ENCODE measurements at regions not wholly inside any gene's neighbourhood (a gene's known extent, or its start where the extent isn't known, plus 50 kb on each side); places are given as distances from the start of the nearest gene placed in this dataset.

- no TSS peak for BruUV-seq (replicated peaks)
- dilution Hi-C loops (cut with MboI; ENCODE audit: extremely low pct_ligation_motif_present, low sequenced_read_pairs) (no loop called here), intact Hi-C loops (cut with micrococcal nuclease) (loop anchor here (10.0 kb wide), 1 partner anchor 1038 kb away; no protein-coding TSS in a partner anchor)
- no peaks in the 10 kb centered on the region for H3K9me3 ChIP-seq (replicated peaks; ENCODE audit: control insufficient read depth, insufficient read depth, low read length)
- ChIA-PET CTCF (interaction anchor here (2.9 to 10.8 kb wide), 2 partner anchors 572 to 636 kb away, joined by 66 to 331 read pairs; no protein-coding TSS in a partner anchor), POLR2A (no interaction called here)
- H3K36me3 ChIP-seq (ENCODE audit: control insufficient read depth in 2 of 2, extremely low read depth in 1 of 2, insufficient read depth in 2 of 2, low read length in 2 of 2) = no peaks in the 10 kb centered on the region
- H3K27ac ChIP-seq (ENCODE audit: insufficient read depth, low read depth, low read length) = no peak overlapping the region
- no peaks in the 10 kb centered on the region for H3K79me2 ChIP-seq (ENCODE audit: control insufficient read depth, insufficient read depth, low read length)
- no peaks in the 10 kb centered on the region for H3K4me1 ChIP-seq (ENCODE audit: control insufficient read depth, extremely low read depth, insufficient read depth, low read length)
- FAIRE-seq (no peak), DNase-seq (ENCODE audit: low read depth, low spot score) (no peak)
- no peaks in the 10 kb centered on the region for H3K27me3 ChIP-seq (ENCODE audit: control insufficient read depth in 2 of 2, insufficient read depth in 2 of 2, low read length in 2 of 2)
- no peak for TF ChIP-seq EZH2 (IDR thresholded peaks at IDR 0.05; ENCODE audit: borderline replicate concordance, low read depth, low read length, severe bottlenecking)
- TF ChIP-seq MYC (IDR thresholded peaks at IDR 0.05; ENCODE audit: low read depth, low read length) = no peak
- TF ChIP-seq MAX (IDR thresholded peaks at IDR 0.05; ENCODE audit: insufficient read depth, insufficient read length) = no peak
- no peak for TF ChIP-seq POLR2AphosphoS5 (IDR thresholded peaks at IDR 0.05; ENCODE audit: insufficient read depth, low read depth, low read length)
- no peak for TF ChIP-seq FOS (IDR thresholded peaks at IDR 0.05; ENCODE audit: borderline replicate concordance, insufficient read depth, low read length)
- TF ChIP-seq JUN (IDR thresholded peaks at IDR 0.05; ENCODE audit: borderline replicate concordance, insufficient read depth, insufficient read length, low read depth) = no peak
- TF ChIP-seq POLR2A (IDR thresholded peaks at IDR 0.05; ENCODE audit: low read depth, low read length) = no peak
- no peak for TF ChIP-seq CTCF (IDR thresholded peaks at IDR 0.05; ENCODE audit: extremely low read depth in 1 of 2, insufficient read depth in 1 of 2, low read depth in 1 of 2, low read length in 2 of 2)
- no peak for TF ChIP-seq GATA2 (IDR thresholded peaks at IDR 0.05; ENCODE audit: insufficient read depth, insufficient read length, low read depth, low read length)
- H3K9me1 ChIP-seq (replicated peaks; ENCODE audit: control insufficient read depth, extremely low read depth, insufficient read depth, low read length) = no peaks in the 10 kb centered on the region
- no peak overlapping the region for H3K4me2 ChIP-seq (ENCODE audit: insufficient read depth, low read length)
- no peaks in the 10 kb centered on the region for H4K20me1 ChIP-seq (replicated peaks; ENCODE audit: control insufficient read depth, extremely low read depth, insufficient read depth, low read length)
- no peak overlapping the region for H2AFZ ChIP-seq (ENCODE audit: low read depth, low read length)
- H3K4me3 ChIP-seq (replicated peaks in 1 of 3; ENCODE audit: insufficient read depth in 1 of 3, low read depth in 1 of 3, low read length in 3 of 3) = no peak overlapping the region
- no peak overlapping the region for H3K9ac ChIP-seq (replicated peaks; ENCODE audit: extremely low read depth, insufficient read depth, low read length)
These were observed 152.5 kb upstream of the HDAC9 start for GRCh38 chr7:18343047-18343446.

Data from endothelial cell of umbilical vein (primary cell).